OCI-LY1 (cell line): ENCODE measurements at regions not wholly inside any gene's neighbourhood (a gene's known extent, or its start where the extent isn't known, plus 50 kb on each side); places are given as distances from the start of the nearest gene placed in this dataset.

Source experiments
- H2AFZ ChIP-seq: fragments of 200-600 bp; sonication (generic), shearing (Covaris generic); 2 replicates; pipeline ENCODE4 v1.6.0; 2014; ENCODE audit warnings: antibody characterized with exemption, mild to moderate bottlenecking, low read length
- H3F3A ChIP-seq: fragments of 200-600 bp; sonication (generic), shearing (Covaris generic); 2 replicates; pipeline ENCODE4 v1.6.0; 2014; ENCODE audit warnings: mild to moderate bottlenecking, antibody characterized with exemption, low read length, moderate library complexity; ENCODE audit not compliant: insufficient read depth
- H3K27ac ChIP-seq: fragments of 200-600 bp; sonication (generic); 2 replicates; pipeline ENCODE4 v1.5.1; 2014; ENCODE audit warnings: low read length, mixed run types, mild to moderate bottlenecking, low read depth; ENCODE audit not compliant: poor library complexity, severe bottlenecking
- H3K27me3 ChIP-seq: fragments of 200-600 bp; sonication (generic); 2 replicates; pipeline ENCODE4 v1.6.0; 2014; ENCODE audit warnings: antibody characterized with exemption, mild to moderate bottlenecking, low read length, moderate library complexity; ENCODE audit not compliant: insufficient read depth
- H3K36me3 ChIP-seq: fragments of 200-600 bp; sonication (generic); 2 replicates; pipeline ENCODE4 v1.6.1; 2014; ENCODE audit warnings: mild to moderate bottlenecking, antibody characterized with exemption, low read length, moderate library complexity, mixed read lengths; ENCODE audit not compliant: insufficient read depth
- H3K4me1 ChIP-seq: fragments of 200-600 bp; sonication (generic); 2 replicates; pipeline ENCODE4 v1.5.1; 2014; ENCODE audit warnings: mild to moderate bottlenecking, low read length, moderate library complexity; ENCODE audit not compliant: insufficient read depth, severe bottlenecking
- H3K4me2 ChIP-seq: fragments of 200-600 bp; sonication (generic), shearing (Covaris generic); 2 replicates; pipeline ENCODE4 v1.6.1; 2014; ENCODE audit warnings: low read length
- H3K4me3 ChIP-seq: fragments of 200-600 bp; sonication (generic); 2 replicates; pipeline ENCODE4 v1.5.1; 2014; ENCODE audit warnings: low read length, low read depth, mild to moderate bottlenecking, mixed read lengths; ENCODE audit not compliant: poor library complexity, severe bottlenecking
- H3K79me2 ChIP-seq: fragments of 200-600 bp; shearing (Covaris generic); 2 replicates; pipeline ENCODE4 v1.6.1; 2016; ENCODE audit warnings: mixed run types, low read length, mixed read lengths; ENCODE audit not compliant: insufficient read depth
- H3K9ac ChIP-seq: fragments of 200-600 bp; sonication (generic), shearing (Covaris generic); 2 replicates; pipeline ENCODE4 v1.6.1; 2014; ENCODE audit warnings: mild to moderate bottlenecking, low read length, mixed read lengths
- H3K9me2 ChIP-seq: fragments of 200-600 bp; sonication (generic), shearing (Covaris generic); 2 replicates; pipeline ENCODE4 v1.6.1; 2014; ENCODE audit warnings: low read depth, mild to moderate bottlenecking, low read length, mixed read lengths
- H3K9me3 ChIP-seq: fragments of 200-600 bp; shearing (Covaris generic); 2 replicates; pipeline ENCODE4 v1.6.1; 2014; ENCODE audit warnings: low read length, mixed read lengths
- H4K20me1 ChIP-seq: fragments of 200-600 bp; sonication (generic), shearing (Covaris generic); 2 replicates; pipeline ENCODE4 v1.6.0; 2016; ENCODE audit warnings: mild to moderate bottlenecking, low read length; ENCODE audit not compliant: insufficient read depth
- CTCF ChIP-seq: fragments of 200-600 bp; sonication (generic), shearing (Covaris generic); IDR thresholded peaks from 2 replicates; pipeline ENCODE4 v1.5.1; 2017; ENCODE audit warnings: mild to moderate bottlenecking, antibody characterized with exemption, low read length, moderate library complexity, mixed read lengths
- EZH2 ChIP-seq: fragments of 200-600 bp; sonication (generic), shearing (Covaris generic); IDR thresholded peaks from 2 replicates; pipeline ENCODE4 v1.8.0; 2017; ENCODE audit warnings: borderline replicate concordance, mixed run types, mild to moderate bottlenecking, antibody characterized with exemption, low read length, moderate library complexity, mixed read lengths

GRCh38 chr7:117962366-117962994 is 89.2 kb upstream of the CTTNBP2 start:
- Histone ChIP-seq H3K36me3 (no peaks in the 10 kb centered on the region), H3K79me2 (no peaks in the 10 kb centered on the region), H3K9me3 (no peaks in the 10 kb centered on the region), H3F3A (no peaks in the 10 kb centered on the region), H3K9me2 (no peaks in the 10 kb centered on the region), H3K27me3 (no peaks in the 10 kb centered on the region), H3K4me3 (no peak overlapping the region), H3K9ac (no peak overlapping the region), H3K4me2 (no peak overlapping the region), H3K27ac (no peak overlapping the region), H4K20me1 (no peaks in the 10 kb centered on the region), H2AFZ (no peak overlapping the region), H3K4me1 (no peaks in the 10 kb centered on the region)
- TF ChIP-seq EZH2 (no peak), CTCF (no peak)

- TF ChIP-seq CTCF: no peak
- no peak for TF ChIP-seq EZH2
- Histone ChIP-seq H3K27me3 (no peaks in the 10 kb centered on the region), H3K79me2 (no peaks in the 10 kb centered on the region), H3K27ac (no peak overlapping the region), H3K9me2 (no peaks in the 10 kb centered on the region), H3K36me3 (no peaks in the 10 kb centered on the region), H3K9ac (no peak overlapping the region), H3K4me1 (no peaks in the 10 kb centered on the region), H3K4me2 (no peak overlapping the region), H2AFZ (no peak overlapping the region), H3F3A (no peaks in the 10 kb centered on the region), H4K20me1 (no peaks in the 10 kb centered on the region), H3K9me3 (no peaks in the 10 kb centered on the region), H3K4me3 (no peak overlapping the region)
Observed at GRCh38 chr7:117963264-117964197, 90.3 kb upstream of the CTTNBP2 start.

GRCh38 chr7:117970801-117971200 is 97.6 kb upstream of the CTTNBP2 start:
- peaks cover 5% of the 10 kb centered on the region; the same call in 1 of the 2 replicates for H3K9me2 ChIP-seq
- no peak overlapping the region for H2AFZ ChIP-seq
- no peak overlapping the region for H3K4me2 ChIP-seq
- H3K36me3 ChIP-seq: no peaks in the 10 kb centered on the region
- no peak overlapping the region for H3K4me3 ChIP-seq
- no peak overlapping the region for H3K9ac ChIP-seq
- H3K79me2 ChIP-seq: no peaks in the 10 kb centered on the region
- no peaks in the 10 kb centered on the region for H3F3A ChIP-seq
- no peaks in the 10 kb centered on the region for H4K20me1 ChIP-seq
- H3K27me3 ChIP-seq: no peaks in the 10 kb centered on the region
- H3K27ac ChIP-seq: no peak overlapping the region
- H3K4me1 ChIP-seq: no peaks in the 10 kb centered on the region
- TF ChIP-seq EZH2 (no peak), CTCF (no peak)
- no peaks in the 10 kb centered on the region for H3K9me3 ChIP-seq
